ENCODE measurements at regions not wholly inside any gene's neighbourhood (a gene's known extent, or its start where the extent isn't known, plus 50 kb on each side); places are given as distances from the start of the nearest gene placed in this dataset.

DNA sequence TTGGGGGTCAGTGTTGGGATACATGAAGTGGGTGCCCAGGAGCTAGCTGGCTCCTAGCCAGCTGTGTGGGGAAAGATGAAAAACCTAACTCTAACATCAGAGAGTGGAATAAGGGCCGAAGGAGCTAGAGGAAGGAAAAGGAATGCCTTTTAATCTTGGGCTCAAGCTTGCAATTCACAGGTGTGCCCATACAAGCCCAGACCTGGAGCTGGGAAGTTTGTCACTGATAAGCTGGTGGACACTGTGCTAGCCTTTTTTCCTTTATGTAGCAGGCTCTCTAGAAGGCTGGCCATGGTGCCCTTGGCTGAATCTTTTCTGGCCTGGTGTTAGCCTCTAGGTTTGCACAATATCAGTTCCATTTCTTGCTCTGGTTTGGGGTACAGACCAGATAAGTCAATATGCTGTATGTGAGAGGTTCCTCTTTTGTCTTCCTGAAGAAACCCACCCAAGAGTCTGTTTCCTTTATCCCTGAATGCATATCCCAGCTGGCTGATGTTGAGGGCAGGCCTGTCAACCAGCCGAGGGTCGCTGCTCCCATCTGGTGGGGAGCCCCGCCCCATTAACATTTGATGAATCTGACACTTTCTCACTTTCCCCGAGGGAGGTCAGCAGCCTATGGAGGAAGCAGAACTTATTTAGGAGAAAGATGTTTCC is 92.4 kb upstream of the CXCL14 start:
- Histone ChIP-seq H3K27me3 (ENCODE audit: control insufficient read depth, insufficient read depth, low read length) (no peaks in the 10 kb centered on the region), H3K36me3 (ENCODE audit: control insufficient read depth, insufficient read depth, low read length) (no peaks in the 10 kb centered on the region), H3K4me3 (ENCODE audit: low read depth, low read length) (no peak overlapping the region)
- TF ChIP-seq, protein P1, sequence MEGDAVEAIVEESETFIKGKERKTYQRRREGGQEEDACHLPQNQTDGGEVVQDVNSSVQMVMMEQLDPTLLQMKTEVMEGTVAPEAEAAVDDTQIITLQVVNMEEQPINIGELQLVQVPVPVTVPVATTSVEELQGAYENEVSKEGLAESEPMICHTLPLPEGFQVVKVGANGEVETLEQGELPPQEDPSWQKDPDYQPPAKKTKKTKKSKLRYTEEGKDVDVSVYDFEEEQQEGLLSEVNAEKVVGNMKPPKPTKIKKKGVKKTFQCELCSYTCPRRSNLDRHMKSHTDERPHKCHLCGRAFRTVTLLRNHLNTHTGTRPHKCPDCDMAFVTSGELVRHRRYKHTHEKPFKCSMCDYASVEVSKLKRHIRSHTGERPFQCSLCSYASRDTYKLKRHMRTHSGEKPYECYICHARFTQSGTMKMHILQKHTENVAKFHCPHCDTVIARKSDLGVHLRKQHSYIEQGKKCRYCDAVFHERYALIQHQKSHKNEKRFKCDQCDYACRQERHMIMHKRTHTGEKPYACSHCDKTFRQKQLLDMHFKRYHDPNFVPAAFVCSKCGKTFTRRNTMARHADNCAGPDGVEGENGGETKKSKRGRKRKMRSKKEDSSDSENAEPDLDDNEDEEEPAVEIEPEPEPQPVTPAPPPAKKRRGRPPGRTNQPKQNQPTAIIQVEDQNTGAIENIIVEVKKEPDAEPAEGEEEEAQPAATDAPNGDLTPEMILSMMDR (IDR thresholded peaks at IDR 0.05; ENCODE audit: insufficient read depth, low read length, poor library complexity, severe bottlenecking) = no peak
- DNase-seq (ENCODE audit: low read depth) = no peak

DNA sequence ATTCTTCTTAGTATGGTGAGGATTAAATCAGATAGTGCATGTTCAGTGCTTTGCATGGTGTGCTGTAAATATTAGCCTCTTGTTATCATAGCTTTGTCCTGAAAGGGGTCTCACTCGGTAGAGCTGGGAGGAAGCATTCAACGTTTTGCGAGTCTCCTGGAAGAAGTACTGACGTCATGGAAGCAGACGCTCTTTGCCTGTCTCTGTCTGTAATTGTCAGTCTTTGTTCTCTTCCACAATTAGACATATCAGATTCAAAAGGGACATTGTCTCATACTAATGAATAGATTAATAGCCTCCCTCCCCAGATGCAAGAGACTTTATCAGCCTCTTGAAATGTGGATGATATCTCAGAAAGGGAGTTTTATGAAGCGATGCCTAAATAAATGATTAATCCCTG is 91.8 kb upstream of the CXCL14 start:
- H3K4me3 ChIP-seq (ENCODE audit: low read depth, low read length) = no peak overlapping the region
- no peaks in the 10 kb centered on the region for H3K27me3 ChIP-seq (ENCODE audit: control insufficient read depth, insufficient read depth, low read length)
- no peaks in the 10 kb centered on the region for H3K36me3 ChIP-seq (ENCODE audit: control insufficient read depth, insufficient read depth, low read length)
- DNase-seq (ENCODE audit: low read depth) = no peak
- TF ChIP-seq, protein P1 (IDR thresholded peaks at IDR 0.05; ENCODE audit: insufficient read depth, low read length, poor library complexity, severe bottlenecking) = no peak

DNA sequence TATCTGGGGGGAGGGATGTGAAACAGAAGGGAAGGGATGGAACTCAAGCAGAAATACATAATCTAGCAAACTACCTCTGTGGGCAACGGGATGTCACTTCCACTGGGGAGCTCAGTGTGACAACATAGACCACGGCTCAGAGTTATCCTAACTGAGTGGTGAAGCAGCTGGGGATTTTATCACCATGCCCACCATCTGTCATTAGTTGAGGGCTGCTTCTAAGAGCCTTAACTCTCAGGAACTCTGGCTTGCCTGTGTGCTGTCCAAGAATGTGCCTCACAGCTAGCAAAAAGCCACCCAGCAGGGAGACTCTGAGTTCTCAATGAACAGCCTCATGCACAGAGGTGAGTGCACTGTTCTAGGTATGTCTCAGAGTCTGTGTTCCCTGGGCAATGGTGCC is 90.6 kb upstream of the CXCL14 start:
- no peak for DNase-seq (ENCODE audit: low read depth)
- TF ChIP-seq, protein P1 (IDR thresholded peaks at IDR 0.05; ENCODE audit: insufficient read depth, low read length, poor library complexity, severe bottlenecking) = no peak
- no peaks in the 10 kb centered on the region for H3K36me3 ChIP-seq (ENCODE audit: control insufficient read depth, insufficient read depth, low read length)
- H3K27me3 ChIP-seq (ENCODE audit: control insufficient read depth, insufficient read depth, low read length) = no peaks in the 10 kb centered on the region
- H3K4me3 ChIP-seq (ENCODE audit: low read depth, low read length) = no peak overlapping the region

DNA sequence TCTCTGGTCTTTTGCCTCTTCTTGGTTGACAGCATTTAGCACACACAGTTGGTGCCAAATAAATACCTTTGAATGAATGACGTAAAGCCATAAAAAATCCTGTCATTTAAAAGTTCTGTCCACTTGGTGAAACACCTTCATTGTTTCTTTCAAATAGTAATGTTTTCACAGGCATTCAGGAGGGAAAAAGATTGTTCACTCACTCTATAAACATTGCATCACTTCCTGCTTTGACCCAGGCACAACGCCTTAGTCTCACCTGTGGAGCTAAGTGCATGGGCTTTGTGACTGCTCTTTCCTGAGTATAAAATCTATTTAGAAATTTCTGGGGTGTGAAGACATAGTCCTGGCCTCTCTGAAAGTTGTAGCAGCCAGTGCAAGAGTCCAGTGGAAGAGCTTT is 88.9 kb upstream of the CXCL14 start:
- no peak overlapping the region for H3K4me3 ChIP-seq (ENCODE audit: low read depth, low read length)
- H3K27me3 ChIP-seq (ENCODE audit: control insufficient read depth, insufficient read depth, low read length) = peaks cover 2% of the 10 kb centered on the region
- no peaks in the 10 kb centered on the region for H3K36me3 ChIP-seq (ENCODE audit: control insufficient read depth, insufficient read depth, low read length)
- no peak for DNase-seq (ENCODE audit: low read depth)
- TF ChIP-seq, protein P1 (IDR thresholded peaks at IDR 0.05; ENCODE audit: insufficient read depth, low read length, poor library complexity, severe bottlenecking) = no peak

DNA sequence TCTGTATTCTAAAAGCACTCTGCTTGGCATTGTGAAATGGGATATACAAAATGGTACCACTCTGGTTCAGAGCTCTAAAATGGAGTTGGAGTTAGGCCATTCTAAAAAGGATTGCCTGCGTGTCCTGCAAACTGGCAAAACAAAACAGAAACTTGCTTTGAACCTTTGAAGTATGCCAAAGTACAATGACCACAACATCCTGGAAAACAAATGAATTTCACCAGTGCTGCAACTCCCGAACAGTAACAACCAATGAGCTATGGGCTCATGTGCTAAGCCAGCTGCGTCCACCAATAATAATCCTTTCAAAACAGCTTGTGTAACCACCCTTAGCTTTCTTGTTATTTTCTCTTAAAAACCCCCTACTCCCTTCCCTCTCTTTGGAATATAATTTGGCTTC is 88.4 kb upstream of the CXCL14 start:
- Histone ChIP-seq H3K27me3 (ENCODE audit: control insufficient read depth, insufficient read depth, low read length) (peaks cover 5% of the 10 kb centered on the region), H3K36me3 (ENCODE audit: control insufficient read depth, insufficient read depth, low read length) (no peaks in the 10 kb centered on the region), H3K4me3 (ENCODE audit: low read depth, low read length) (no peak overlapping the region)
- TF ChIP-seq, protein P1 (IDR thresholded peaks at IDR 0.05; ENCODE audit: insufficient read depth, low read length, poor library complexity, severe bottlenecking) = no peak
- no peak for DNase-seq (ENCODE audit: low read depth)

DNA sequence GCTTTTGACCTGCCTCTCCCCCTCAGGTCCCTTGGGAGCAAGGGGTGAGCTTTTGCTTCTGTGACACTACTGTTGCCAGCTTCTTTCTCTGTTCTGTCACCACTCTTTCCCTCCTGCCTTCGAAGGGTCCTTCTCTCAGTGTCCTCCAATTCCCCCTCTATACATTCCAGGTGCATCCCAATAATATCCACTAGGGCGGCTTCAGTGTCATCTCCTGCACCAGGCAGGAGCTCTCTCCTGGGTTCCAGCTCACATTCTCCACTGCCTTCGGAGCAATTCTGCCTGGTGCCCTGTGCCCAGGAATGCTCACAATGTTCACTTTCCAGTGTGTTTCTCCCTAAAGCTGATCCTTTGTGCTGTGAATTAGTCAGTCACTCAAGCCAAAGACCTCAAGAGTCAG is 83.9 kb upstream of the CXCL14 start:
- TF ChIP-seq, protein P1 (IDR thresholded peaks at IDR 0.05; ENCODE audit: insufficient read depth, low read length, poor library complexity, severe bottlenecking) = no peak
- peaks cover 5% of the 10 kb centered on the region for H3K27me3 ChIP-seq (ENCODE audit: control insufficient read depth, insufficient read depth, low read length)
- no peak for DNase-seq (ENCODE audit: low read depth)
- no peak overlapping the region for H3K4me3 ChIP-seq (ENCODE audit: low read depth, low read length)
- no peaks in the 10 kb centered on the region for H3K36me3 ChIP-seq (ENCODE audit: control insufficient read depth, insufficient read depth, low read length)
